ENCODE measurements at regions not wholly inside any gene's neighbourhood (a gene's known extent, or its start where the extent isn't known, plus 50 kb on each side); places are given as distances from the start of the nearest gene placed in this dataset.
A peak's percentile ranks its signal among the peaks of the same experiment; 100 is the strongest.

GRCh38 chr6:122859676-122860075 lies 70.6 kb downstream of the SMPDL3A start:
- TF ChIP-seq ZFX (IDR thresholded peaks at IDR 0.05; ENCODE audit: borderline replicate concordance) (no peak), CTCF (IDR thresholded peaks at IDR 0.05) (no peak)
- no peak overlapping the region for H3K27ac ChIP-seq

GRCh38 chr6:122861594-122861993 lies 72.5 kb downstream of the SMPDL3A start:
- TF ChIP-seq ZFX (IDR thresholded peaks at IDR 0.05; ENCODE audit: borderline replicate concordance) (no peak), CTCF (IDR thresholded peaks at IDR 0.05) (no peak)
- no peak overlapping the region for H3K27ac ChIP-seq

- no peak for TF ChIP-seq CTCF (IDR thresholded peaks at IDR 0.05)
- no peak for TF ChIP-seq ZFX (IDR thresholded peaks at IDR 0.05; ENCODE audit: borderline replicate concordance)
- H3K27ac ChIP-seq: no peak overlapping the region
These were observed 79.1 kb downstream of the SMPDL3A start for GRCh38 chr6:122868137-122868536.

GRCh38 chr6:122869437-122870024 lies 80.5 kb downstream of the SMPDL3A start:
- TF ChIP-seq ZFX (IDR thresholded peaks at IDR 0.05; ENCODE audit: borderline replicate concordance) (no peak), CTCF (IDR thresholded peaks at IDR 0.05) (peak; percentile 85)
- H3K27ac ChIP-seq: no peak overlapping the region

- TF ChIP-seq CTCF (IDR thresholded peaks at IDR 0.05) (0 out of 2 replicates have a peak, but pooled peaks have one; percentile 4), ZFX (IDR thresholded peaks at IDR 0.05; ENCODE audit: borderline replicate concordance) (no peak)
- no peak overlapping the region for H3K27ac ChIP-seq
These were observed 82.0 kb downstream of the SMPDL3A start for GRCh38 chr6:122871079-122871478.

GRCh38 chr6:122872311-122872710 lies 83.3 kb downstream of the SMPDL3A start:
- TF ChIP-seq CTCF (IDR thresholded peaks at IDR 0.05): no peak
- TF ChIP-seq ZFX (IDR thresholded peaks at IDR 0.05; ENCODE audit: borderline replicate concordance): no peak
- no peak overlapping the region for H3K27ac ChIP-seq

- no peak overlapping the region for H3K27ac ChIP-seq
- no peak for TF ChIP-seq CTCF (IDR thresholded peaks at IDR 0.05)
- no peak for TF ChIP-seq ZFX (IDR thresholded peaks at IDR 0.05; ENCODE audit: borderline replicate concordance)
These were observed 88.2 kb downstream of the SMPDL3A start for GRCh38 chr6:122877302-122877701.

Data from 22Rv1 (cell line).